Keratinocyte (primary cell): ENCODE measurements at regions not wholly inside any gene's neighbourhood (a gene's known extent, or its start where the extent isn't known, plus 50 kb on each side); places are given as distances from the start of the nearest gene placed in this dataset.

ENCODE experiments used
- DNase-seq: peaks from one replicate; pipeline ENCODE4 v3.0.0-alpha.2; 2011; ENCODE audit warnings: low read depth, missing footprints, low spot score
- FAIRE-seq: peaks from 2 replicates; lab custom pipeline; 2011; peaks lifted over from hg19 to GRCh38; lab: Jason Lieb, UNC
- H2AFZ ChIP-seq: 2 replicates; pipeline ENCODE4 v1.6.0; 2012; ENCODE audit warnings: low read length, control low read depth, inconsistent platforms; ENCODE audit not compliant: control insufficient read depth
- H3K27ac ChIP-seq: 2 replicates; pipeline ENCODE4 v1.5.1; 2011; ENCODE audit warnings: low read length; ENCODE audit not compliant: control insufficient read depth, insufficient read depth
- H3K27me3 ChIP-seq: 3 replicates; pipeline ENCODE4 v1.6.0; 2011; ENCODE audit warnings: low read length; ENCODE audit not compliant: control insufficient read depth, insufficient read depth; ENCODE audit errors: extremely low read depth
- H3K36me3 ChIP-seq, 2 experiments: 2 replicates in 1 of 2; 3 replicates in 1 of 2; pipeline ENCODE4 v1.5.1; 2011; ENCODE audit warnings: low read length in 2 of 2, mild to moderate bottlenecking in 1 of 2; ENCODE audit not compliant: control insufficient read depth in 2 of 2, insufficient read depth in 2 of 2; ENCODE audit errors: extremely low read depth in 1 of 2
- H3K4me1 ChIP-seq: 3 replicates; pipeline ENCODE4 v1.5.1; 2011; ENCODE audit warnings: low read length; ENCODE audit not compliant: control insufficient read depth, insufficient read depth; ENCODE audit errors: extremely low read depth
- H3K4me2 ChIP-seq: 3 replicates; pipeline ENCODE4 v1.6.0; 2011; ENCODE audit warnings: low read depth, low read length; ENCODE audit not compliant: control insufficient read depth, insufficient read depth; ENCODE audit errors: extremely low read depth
- H3K4me3 ChIP-seq, 3 experiments: fragments of 200-600 bp in 1 of 3; sonication (generic) in 1 of 3; 2 replicates in 2 of 3; 3 replicates in 1 of 3; pipeline ENCODE4 v1.5.1; 2011 to 2016; ENCODE audit warnings: low read length in 3 of 3, mild to moderate bottlenecking in 3 of 3, control low read depth in 2 of 3, inconsistent platforms in 1 of 3, low read depth in 1 of 3, mixed read lengths in 1 of 3, mixed run types in 1 of 3, moderate library complexity in 1 of 3; ENCODE audit not compliant: control insufficient read depth in 2 of 3, insufficient read depth in 2 of 3; ENCODE audit errors: extremely low read depth in 1 of 3
- H3K79me2 ChIP-seq: 2 replicates; pipeline ENCODE4 v1.6.0; 2012; ENCODE audit warnings: low read length; ENCODE audit not compliant: control insufficient read depth, insufficient read depth
- H3K9ac ChIP-seq: 3 replicates; pipeline ENCODE4 v1.6.0; 2011; ENCODE audit warnings: low read length; ENCODE audit not compliant: control insufficient read depth, insufficient read depth; ENCODE audit errors: extremely low read depth
- H3K9me1 ChIP-seq: 3 replicates; pipeline ENCODE4 v1.6.0; 2011; ENCODE audit warnings: low read length; ENCODE audit not compliant: control insufficient read depth, insufficient read depth; ENCODE audit errors: extremely low read depth
- H3K9me3 ChIP-seq: 2 replicates; pipeline ENCODE4 v1.5.1; 2012; ENCODE audit warnings: low read depth, low read length; ENCODE audit not compliant: control insufficient read depth
- H4K20me1 ChIP-seq: 3 replicates; pipeline ENCODE4 v1.6.0; 2011; ENCODE audit warnings: low read length; ENCODE audit not compliant: control insufficient read depth, insufficient read depth; ENCODE audit errors: extremely low read depth
- CTCF ChIP-seq, 3 experiments: IDR thresholded peaks in 1 of 3; conservative IDR thresholded peaks in 1 of 3; optimal IDR thresholded peaks in 1 of 3; 2 replicates in 2 of 3; 3 replicates in 1 of 3; pipeline versions ENCODE3 to v1.5.1; 2011; ENCODE audit warnings: low read length in 3 of 3, mild to moderate bottlenecking in 3 of 3, moderate library complexity in 2 of 3, control low read depth in 1 of 3, inconsistent platforms in 1 of 3; ENCODE audit not compliant: insufficient read depth in 2 of 3; ENCODE audit errors: extremely low read depth in 1 of 3
- EZH2 ChIP-seq: IDR thresholded peaks from one replicate; pipeline ENCODE4 v1.6.1; 2012; ENCODE audit warnings: inconsistent platforms, mild to moderate bottlenecking, low read length, moderate library complexity
- dilution Hi-C: fragments of 300-500 bp; cut with MboI; formaldehyde crosslinking; loops from one replicate; pipeline ENCODE4 v1.7.0; 2020; ENCODE audit warnings: low sequenced_read_pairs; ENCODE audit not compliant: extremely low pct_ligation_motif_present

GRCh38 chr22:48783821-48784266 lies 1043.8 kb downstream of the BRD1 start:
- H3K9me3 ChIP-seq: peaks cover 15% of the 10 kb centered on the region
- H3K9me1 ChIP-seq: no peaks in the 10 kb centered on the region
- no peaks in the 10 kb centered on the region for H3K4me1 ChIP-seq
- no peaks in the 10 kb centered on the region for H3K36me3 ChIP-seq
- H3K9ac ChIP-seq: no peak overlapping the region
- H2AFZ ChIP-seq: no peak overlapping the region
- dilution Hi-C loops: no loop called here
- no peaks in the 10 kb centered on the region for H4K20me1 ChIP-seq
- TF ChIP-seq CTCF (optimal IDR thresholded peaks at IDR 0.05 in 1 of 3, IDR thresholded peaks at IDR 0.05 in 1 of 3, conservative IDR thresholded peaks at IDR 0.05 in 1 of 3; ENCODE audit: extremely low read depth in 1 of 3, insufficient read depth in 2 of 3, low read length in 3 of 3) (no peak), EZH2 (no peak)
- H3K27ac ChIP-seq: no peak overlapping the region
- no peak overlapping the region for H3K4me2 ChIP-seq
- H3K27me3 ChIP-seq: no peaks in the 10 kb centered on the region
- no peaks in the 10 kb centered on the region for H3K79me2 ChIP-seq
- no peak for DNase-seq
- H3K4me3 ChIP-seq: no peak overlapping the region
- no peak for FAIRE-seq

- no peak overlapping the region for H3K27ac ChIP-seq
- no peaks in the 10 kb centered on the region for H3K79me2 ChIP-seq
- H3K9me1 ChIP-seq: no peaks in the 10 kb centered on the region
- FAIRE-seq (no peak), DNase-seq (no peak)
- peaks cover 18% of the 10 kb centered on the region for H3K9me3 ChIP-seq
- no peaks in the 10 kb centered on the region for H4K20me1 ChIP-seq
- dilution Hi-C loops: no loop called here
- H3K27me3 ChIP-seq: no peaks in the 10 kb centered on the region
- no peak overlapping the region for H2AFZ ChIP-seq
- no peak overlapping the region for H3K4me2 ChIP-seq
- H3K9ac ChIP-seq: no peak overlapping the region
- TF ChIP-seq CTCF (optimal IDR thresholded peaks at IDR 0.05 in 1 of 3, IDR thresholded peaks at IDR 0.05 in 1 of 3, conservative IDR thresholded peaks at IDR 0.05 in 1 of 3; ENCODE audit: extremely low read depth in 1 of 3, insufficient read depth in 2 of 3, low read length in 3 of 3) (no peak), EZH2 (no peak)
- no peak overlapping the region for H3K4me3 ChIP-seq
- no peaks in the 10 kb centered on the region for H3K4me1 ChIP-seq
- H3K36me3 ChIP-seq: no peaks in the 10 kb centered on the region
These were observed 1044.7 kb downstream of the BRD1 start for GRCh38 chr22:48782811-48783511.
